GM19463 (cell line): ENCODE measurements at regions not wholly inside any gene's neighbourhood (a gene's known extent, or its start where the extent isn't known, plus 50 kb on each side); places are given as distances from the start of the nearest gene placed in this dataset.
"Not testable (repeated sequence)": the region's sequence is repeated elsewhere in the genome, so short reads cannot be mapped to it uniquely, and the experiment has no call there.

Experiments
- ATAC-seq: cut with Tn5 transposase; IDR thresholded peaks from one replicate; pipeline ENCODE4 v1.9.1; 2021; ENCODE audit warnings: mild to moderate bottlenecking, moderate library complexity; ENCODE audit not compliant: unreplicated experiment

GRCh38 chr15:81744364-81744763 is 301.5 kb downstream of the MEX3B start:
- ATAC-seq, result no peak

GRCh38 chr15:81740416-81740815 is 305.4 kb downstream of the MEX3B start:
- no peak for ATAC-seq

DNA sequence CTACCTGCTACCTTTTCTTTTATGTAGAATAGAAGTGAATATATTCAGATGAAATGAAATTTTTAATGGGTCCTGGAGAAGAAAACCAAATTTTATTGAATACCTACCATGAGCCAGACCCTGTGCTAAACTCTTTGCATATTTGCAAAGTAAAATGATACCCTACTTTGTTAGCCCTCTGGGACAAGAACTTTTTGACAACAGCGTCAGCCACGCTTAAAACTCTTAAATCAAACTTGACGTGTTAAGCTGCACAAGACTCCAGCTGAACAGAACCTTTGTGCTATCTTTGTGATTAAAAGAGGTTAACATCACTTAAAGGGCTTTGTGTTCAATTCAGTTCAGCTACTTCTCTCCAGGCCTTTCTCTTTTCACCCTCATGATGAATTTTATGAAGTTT is 316.5 kb downstream of the MEX3B start:
- no peak for ATAC-seq

- ATAC-seq, result no peak
Observed at GRCh38 chr15:81728726-81729125, 317.1 kb downstream of the MEX3B start.

DNA sequence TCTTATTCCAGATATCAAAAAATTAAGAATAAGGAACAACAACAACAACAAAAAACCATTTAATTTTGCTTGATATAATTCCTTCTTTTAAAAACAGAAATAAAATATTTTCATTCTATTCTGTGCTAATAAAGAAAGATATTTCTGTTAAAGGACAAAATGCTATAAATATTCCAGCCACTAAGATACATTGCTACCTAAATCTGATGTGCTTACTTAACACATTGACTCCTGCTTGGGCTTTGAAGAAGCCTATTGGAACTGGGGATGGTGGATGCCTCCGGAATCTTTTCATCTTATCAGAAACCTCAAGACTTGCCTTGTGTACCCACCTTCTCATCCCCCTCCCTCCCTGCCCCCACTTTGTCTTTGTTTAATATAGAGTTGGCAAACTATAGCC is 320.2 kb downstream of the MEX3B start:
- no peak for ATAC-seq

GRCh38 chr15:81724536-81724935 is 321.3 kb downstream of the MEX3B start:
- no peak for ATAC-seq

DNA sequence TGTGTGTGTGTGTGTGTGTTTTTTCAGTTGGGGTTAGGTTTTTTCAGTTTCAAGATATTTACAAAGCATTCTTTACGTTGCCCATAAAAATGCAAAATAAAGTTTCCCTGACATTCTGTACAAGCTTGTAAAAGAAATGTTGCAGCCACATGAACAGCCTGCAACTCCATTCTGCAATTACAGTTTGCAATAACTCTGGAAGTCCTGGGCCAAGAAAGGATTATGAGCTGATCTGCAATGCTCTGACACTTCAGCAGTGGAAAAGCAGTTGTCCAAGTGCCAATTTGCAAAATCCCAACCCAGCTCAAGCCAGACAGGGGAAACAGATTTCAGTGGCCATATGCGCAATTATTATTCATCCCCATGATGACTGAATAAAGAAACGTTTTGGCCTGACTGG is 322.1 kb downstream of the MEX3B start:
- no peak for ATAC-seq

DNA sequence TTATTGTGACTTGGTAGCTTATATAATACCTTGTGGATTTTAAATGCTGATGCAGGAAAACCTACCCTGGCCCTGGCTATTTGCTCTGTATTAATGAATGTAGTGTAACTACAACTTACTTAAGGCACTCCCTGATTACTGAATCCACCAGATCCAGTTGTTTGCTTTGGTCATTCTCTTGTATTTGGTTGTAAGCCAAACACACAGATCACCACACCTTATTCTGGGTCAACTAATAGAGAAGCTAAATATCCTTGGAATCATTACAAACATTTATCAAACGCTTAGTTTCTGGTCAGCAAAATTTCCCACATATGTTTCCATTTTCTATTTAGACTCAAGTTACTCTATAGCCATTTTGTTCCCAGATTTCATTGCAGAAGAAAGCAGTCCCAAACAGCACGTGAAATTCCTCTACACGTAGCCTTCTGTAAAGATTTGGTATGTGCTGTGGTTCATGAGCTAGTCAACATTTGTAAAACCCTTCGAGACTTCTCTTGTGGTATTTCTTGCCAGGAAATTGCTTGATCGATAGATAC is 322.6 kb downstream of the MEX3B start:
- ATAC-seq, result no peak

DNA sequence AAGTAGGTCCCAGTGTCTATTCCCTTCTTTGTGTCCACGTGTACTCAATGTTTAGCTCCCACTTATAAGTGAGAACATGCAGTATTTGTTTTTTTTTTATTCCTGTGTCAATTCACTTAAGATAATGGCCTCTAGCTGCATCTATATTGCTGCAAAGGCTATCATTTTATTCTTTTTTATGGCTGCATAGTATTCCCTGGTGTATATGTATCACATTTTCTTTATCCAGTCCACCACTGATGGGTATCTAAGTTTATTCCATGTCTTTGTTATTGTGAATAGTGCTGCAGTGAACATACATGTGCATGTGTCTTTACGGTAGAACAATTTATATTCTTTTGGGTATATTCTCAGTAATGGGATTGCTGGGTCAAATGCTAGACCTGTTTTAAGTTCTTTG is 329.4 kb downstream of the MEX3B start:
- ATAC-seq, result not testable (repeated sequence)

DNA sequence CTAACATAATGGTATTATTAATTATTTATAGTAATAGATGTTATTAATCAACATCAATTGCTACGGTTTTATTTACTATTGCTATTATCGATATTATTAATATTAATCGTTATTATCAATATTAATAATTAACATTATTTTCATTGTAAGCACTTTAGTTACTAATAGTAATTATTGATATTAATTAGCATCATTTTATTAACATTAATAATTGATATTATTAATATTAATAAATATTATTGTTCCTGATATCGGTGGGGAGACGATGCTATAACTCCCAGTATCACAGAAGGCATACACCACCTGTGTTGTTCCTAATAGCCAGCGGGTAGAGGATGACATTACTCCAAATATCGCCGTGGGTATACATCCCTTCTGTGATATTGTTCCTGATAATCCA is 335.5 kb downstream of the MEX3B start:
- no peak for ATAC-seq

DNA sequence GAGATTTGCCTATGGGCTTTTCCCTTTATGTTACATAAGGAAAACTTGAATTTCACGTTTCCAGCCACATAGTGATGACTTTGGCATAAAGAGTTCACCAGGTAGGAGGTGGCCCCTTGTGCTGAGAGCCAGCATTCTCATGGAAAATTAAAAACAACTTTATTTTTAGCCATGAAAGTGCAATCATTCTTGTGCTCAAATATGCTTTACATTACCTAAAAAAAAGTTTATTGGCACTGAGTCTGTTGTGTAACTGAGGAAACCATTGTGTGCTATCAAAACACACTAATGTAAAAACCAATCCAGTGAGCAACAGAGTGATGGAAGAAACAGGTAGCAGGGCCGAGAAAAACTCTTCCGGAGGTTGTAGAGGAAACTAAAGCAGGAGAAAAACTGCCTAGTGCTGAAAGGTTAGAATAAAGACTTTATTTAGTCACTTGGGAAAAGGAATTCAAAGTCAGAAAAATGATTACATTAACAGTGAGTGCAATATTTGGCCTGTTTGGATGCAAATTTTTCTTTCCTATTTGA is 332.9 kb upstream of the TMC3 start:
- not testable (repeated sequence) for ATAC-seq

GRCh38 chr15:81705727-81706126 is 331.7 kb upstream of the TMC3 start:
- not testable (repeated sequence) for ATAC-seq

GRCh38 chr15:81686021-81686420 is 312.0 kb upstream of the TMC3 start:
- no peak for ATAC-seq

- ATAC-seq, result no peak
Observed at GRCh38 chr15:81685237-81685636, 311.2 kb upstream of the TMC3 start.

- no peak for ATAC-seq
Observed at GRCh38 chr15:81680829-81681228, 306.8 kb upstream of the TMC3 start.

- no peak for ATAC-seq
Observed at GRCh38 chr15:81666839-81667238, 292.8 kb upstream of the TMC3 start.

DNA sequence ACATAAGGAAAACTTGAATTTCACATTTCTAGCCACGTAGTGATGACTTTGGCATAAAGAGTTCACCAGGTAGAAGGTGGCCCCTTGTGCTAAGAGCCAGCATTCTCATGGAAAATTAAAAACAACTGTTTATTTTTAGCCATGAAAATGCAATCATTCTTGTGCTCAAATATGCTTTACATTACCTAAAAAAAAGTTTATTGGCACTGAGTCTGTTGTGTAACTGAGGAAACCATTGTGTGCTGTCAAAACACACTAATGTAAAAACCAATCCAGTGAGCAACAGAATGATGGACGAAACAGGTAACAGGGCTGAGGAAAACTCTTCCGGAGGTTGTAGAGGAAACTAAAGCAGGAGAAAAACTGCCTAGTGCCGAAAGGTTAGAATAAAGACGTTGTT is 287.0 kb upstream of the TMC3 start:
- no peak for ATAC-seq

- no peak for ATAC-seq
Observed at GRCh38 chr15:81653259-81653658, 279.2 kb upstream of the TMC3 start.

DNA sequence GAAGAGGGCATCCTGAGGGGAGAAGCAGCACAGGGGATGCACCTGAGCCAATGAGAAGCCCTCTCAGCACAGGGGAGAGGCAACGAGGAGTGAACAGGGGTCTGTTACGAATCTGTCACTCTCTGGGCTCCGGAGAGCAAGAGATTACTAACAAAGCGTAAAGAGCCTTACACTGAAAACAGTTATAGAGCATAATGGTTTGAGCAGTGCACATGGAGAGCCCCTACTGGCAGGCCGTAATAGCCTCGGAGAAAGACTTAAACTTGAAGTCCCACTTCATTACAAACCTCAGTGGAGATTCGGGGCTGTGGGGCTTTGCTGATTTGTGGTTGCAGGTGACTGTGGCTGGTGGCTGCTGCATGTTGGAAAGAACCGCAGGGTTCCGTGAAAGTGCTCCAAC is 271.5 kb upstream of the TMC3 start:
- no peak for ATAC-seq

DNA sequence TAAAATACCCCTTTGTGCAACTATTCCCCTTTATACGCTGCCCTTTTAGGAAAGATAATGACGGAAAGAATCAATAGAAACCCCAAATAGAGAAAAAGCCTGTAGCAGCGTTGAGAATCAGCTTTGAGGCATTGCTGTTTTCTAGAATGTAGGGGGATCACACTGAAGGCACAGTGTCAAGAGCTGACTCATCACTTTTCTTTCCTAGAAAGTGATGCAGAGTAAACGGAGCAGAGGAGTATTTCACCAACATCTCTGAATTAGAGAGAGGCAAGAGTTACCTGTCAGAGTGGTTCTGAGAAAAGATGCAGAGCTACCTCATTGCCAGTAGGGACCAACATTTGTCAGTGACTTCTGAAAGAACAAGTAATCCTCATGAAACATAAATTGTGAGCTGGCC is 269.8 kb upstream of the TMC3 start:
- ATAC-seq, result no peak

DNA sequence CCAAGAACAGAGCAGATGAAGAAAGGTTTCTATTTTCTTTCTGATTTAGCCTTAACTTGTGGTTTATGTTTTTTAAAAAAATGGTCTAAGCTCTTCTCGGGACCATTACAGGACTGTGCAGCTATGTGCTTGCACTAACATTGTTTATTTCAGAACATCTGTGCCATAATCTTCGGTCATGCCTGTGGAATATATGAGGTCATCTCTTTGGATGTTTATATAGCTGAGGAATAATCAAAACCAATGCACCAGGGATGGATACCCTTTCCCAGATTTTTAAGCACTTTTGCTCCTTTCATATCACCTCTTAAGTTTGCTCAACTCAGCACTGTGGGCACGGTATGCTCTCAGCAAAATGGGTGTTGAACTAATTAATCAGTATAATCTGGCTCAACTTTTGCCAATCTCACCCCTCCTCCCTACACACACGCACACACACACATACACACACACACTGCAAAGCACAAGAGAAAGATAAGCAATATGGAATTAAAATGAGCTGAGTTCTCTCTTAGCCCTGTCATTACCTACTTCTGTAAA is 268.5 kb upstream of the TMC3 start:
- ATAC-seq, result no peak

GRCh38 chr15:81636064-81636463 is 262.1 kb upstream of the TMC3 start:
- ATAC-seq, result not testable (repeated sequence)

GRCh38 chr15:81633889-81634288 is 259.9 kb upstream of the TMC3 start:
- ATAC-seq, result no peak
